Fibroblast of skin of left biceps (primary cell): ENCODE measurements at regions not wholly inside any gene's neighbourhood (a gene's known extent, or its start where the extent isn't known, plus 50 kb on each side); places are given as distances from the start of the nearest gene placed in this dataset.
"Not testable (repeated sequence)": the region's sequence is repeated elsewhere in the genome, so short reads cannot be mapped to it uniquely, and the experiment has no call there.

Experiments
- DNase-seq, 2 experiments: peaks; one replicate each; pipeline ENCODE4 v3.0.0-alpha.2; 2013; ENCODE audit warnings: low read depth in 2 of 2

- no peak for DNase-seq
Observed at GRCh38 chr6:150767571-150768018, 97.9 kb upstream of the MTHFD1L start.

GRCh38 chr6:150770637-150771036, 94.9 kb upstream of the MTHFD1L start:
- no peak for DNase-seq

GRCh38 chr6:150773969-150774368, 91.5 kb upstream of the MTHFD1L start:
- DNase-seq: no peak

GRCh38 chr6:150775415-150776203, 89.9 kb upstream of the MTHFD1L start:
- DNase-seq: no peak

GRCh38 chr6:150777736-150778135, 87.8 kb upstream of the MTHFD1L start:
- no peak for DNase-seq

- DNase-seq: no peak
Observed at GRCh38 chr6:150783813-150784212, 81.7 kb upstream of the MTHFD1L start.

- no peak for DNase-seq
Observed at GRCh38 chr6:150787429-150787828, 78.1 kb upstream of the MTHFD1L start.

- DNase-seq: no peak
Observed at GRCh38 chr6:150788089-150788488, 77.4 kb upstream of the MTHFD1L start.

GRCh38 chr6:150789906-150790305, 75.6 kb upstream of the MTHFD1L start:
- not testable (repeated sequence) for DNase-seq

GRCh38 chr6:150791717-150792116, 73.8 kb upstream of the MTHFD1L start:
- DNase-seq: no peak

- no peak for DNase-seq
Observed at GRCh38 chr6:150797949-150798348, 67.6 kb upstream of the MTHFD1L start.

GRCh38 chr6:150799276-150799805, 66.2 kb upstream of the MTHFD1L start:
- no peak for DNase-seq

GRCh38 chr6:150800674-150801314, 64.7 kb upstream of the MTHFD1L start:
- peak; percentile 87 to 91 for DNase-seq

- DNase-seq: no peak
Observed at GRCh38 chr6:150806790-150807189, 58.7 kb upstream of the MTHFD1L start.

GRCh38 chr6:150813319-150813992, 52.0 kb upstream of the MTHFD1L start:
- DNase-seq: no peak

GRCh38 chr6:150813993-150814359, 51.5 kb upstream of the MTHFD1L start:
- DNase-seq: no peak
